ENCODE measurements at regions not wholly inside any gene's neighbourhood (a gene's known extent, or its start where the extent isn't known, plus 50 kb on each side); places are given as distances from the start of the nearest gene placed in this dataset.

GRCh38 chr13:99734013-99734693, 232.9 kb downstream of the TM9SF2 start:
- H4K20me1 ChIP-seq (replicated peaks in 1 of 2; ENCODE audit: control insufficient read depth in 1 of 2, insufficient read depth in 2 of 2, low read length in 2 of 2): no peaks in the 10 kb centered on the region
- peak overlapping the region in 1 of 4 experiments; percentile 36; a peak in 2 of 8 replicates for H3K4me3 ChIP-seq (ENCODE audit: extremely low read depth in 1 of 4, insufficient read depth in 2 of 4, low read depth in 3 of 4, low read length in 4 of 4)
- no peak overlapping the region for H2BK15ac ChIP-seq (ENCODE audit: low read length)
- FAIRE-seq: peak; percentile 81
- no peak overlapping the region for H4K91ac ChIP-seq (replicated peaks; ENCODE audit: insufficient read length, low read length)
- H3K4me1 ChIP-seq (replicated peaks in 1 of 4; ENCODE audit: control insufficient read depth in 3 of 4, insufficient read depth in 4 of 4, low read length in 3 of 4): peaks cover 9 to 29% (median 14%) of the 10 kb centered on the region in 4 experiments
- no peak overlapping the region for H3K9ac ChIP-seq (replicated peaks in 1 of 4; ENCODE audit: extremely low read depth in 1 of 4, low read depth in 3 of 4, low read length in 3 of 4)
- H3K36me3 ChIP-seq (ENCODE audit: control insufficient read depth in 2 of 4, insufficient read depth in 4 of 4, low read length in 3 of 4): no peaks in the 10 kb centered on the region; a peak in 1 of 8 replicates
- H3K4ac ChIP-seq (replicated peaks; ENCODE audit: insufficient read length, low read depth, low read length): no peak overlapping the region
- ChIA-PET CTCF (ENCODE audit: partially characterized antibody) (interaction anchor here (1.2 kb wide), 1 partner anchor 30 kb away, joined by 3 read pairs; no protein-coding TSS in a partner anchor), POLR2A (ENCODE audit: partially characterized antibody) (interaction anchor here (1.2 to 1.5 kb wide), 2 partner anchors 9 to 11 kb away, joined by 3 to 8 read pairs; no protein-coding TSS in a partner anchor)
- H2BK5ac ChIP-seq (ENCODE audit: low read depth, low read length): peak overlapping the region; percentile 25; the same call in 1 of the 2 replicates
- H4K8ac ChIP-seq (ENCODE audit: extremely low read depth, insufficient read depth, low read length): no peak overlapping the region
- H3K23ac ChIP-seq (ENCODE audit: insufficient read length): no peak overlapping the region
- no peak overlapping the region for H2BK20ac ChIP-seq (ENCODE audit: low read length)
- H3K4me2 ChIP-seq (ENCODE audit: insufficient read depth in 1 of 2, low read depth in 2 of 2, low read length in 2 of 2): peak overlapping the region; percentile 30 to 37; a peak in 2 of 4 replicates
- no peak overlapping the region for H3K56ac ChIP-seq (replicated peaks; ENCODE audit: insufficient read length, low read depth, low read length)
- H3K79me1 ChIP-seq (ENCODE audit: low read depth, low read length): no peaks in the 10 kb centered on the region
- no peak overlapping the region for H3K14ac ChIP-seq (ENCODE audit: insufficient read length)
- no peak for DNase-seq (ENCODE audit: low read depth in 1 of 2, low spot score in 2 of 2)
- peak overlapping the region; percentile 70 for H2BK120ac ChIP-seq (replicated peaks; ENCODE audit: low read depth, low read length)
- H2AFZ ChIP-seq (ENCODE audit: low read length): no peak overlapping the region
- H3K23me2 ChIP-seq (ENCODE audit: low read depth, low read length): no peaks in the 10 kb centered on the region
- no peak overlapping the region for H3K18ac ChIP-seq (ENCODE audit: extremely low read depth, low read length)
- no peak overlapping the region for H2BK12ac ChIP-seq (ENCODE audit: low read depth, low read length)
- H2AK5ac ChIP-seq (ENCODE audit: low read depth, low read length): no peak overlapping the region
- WGBS, 2 experiments (ENCODE audit: extremely low coverage in 1 of 2, insufficient coverage in 1 of 2, insufficient read length in 1 of 2, insufficient replicate concordance in 2 of 2, low coverage in 1 of 2, low lambda C conversion rate in 2 of 2, missing lambda C conversion rate in 1 of 2): 28% methylated on average over 7 of the region's 7 CpGs; no CpG with 5 or more reads in 1 of the 2 experiments
- H4K5ac ChIP-seq (ENCODE audit: insufficient read length, low read depth, low read length): no peak overlapping the region
- no peaks in the 10 kb centered on the region; a peak in 1 of 4 replicates for H3K79me2 ChIP-seq (ENCODE audit: control insufficient read depth in 1 of 2, insufficient read depth in 2 of 2, low read length in 2 of 2)
- H3K27me3 ChIP-seq (replicated peaks in 1 of 4; ENCODE audit: control insufficient read depth in 3 of 4, extremely low read depth in 1 of 4, insufficient read depth in 3 of 4, low read length in 3 of 4): no peaks in the 10 kb centered on the region
- no peak overlapping the region for H3K27ac ChIP-seq (ENCODE audit: low read depth, low read length)
- H3K9me3 ChIP-seq (ENCODE audit: insufficient read depth in 2 of 2, low read depth in 1 of 2, low read length in 1 of 2): no peaks in the 10 kb centered on the region
- no peak for TF ChIP-seq SIN3A (conservative IDR thresholded peaks at IDR 0.05 in 1 of 2, IDR thresholded peaks at IDR 0.05 in 1 of 2; ENCODE audit: low read depth in 1 of 2, low read length in 2 of 2)

All from H1 (cell line).